ENCODE measurements at regions not wholly inside any gene's neighbourhood (a gene's known extent, or its start where the extent isn't known, plus 50 kb on each side); places are given as distances from the start of the nearest gene placed in this dataset.

DNA sequence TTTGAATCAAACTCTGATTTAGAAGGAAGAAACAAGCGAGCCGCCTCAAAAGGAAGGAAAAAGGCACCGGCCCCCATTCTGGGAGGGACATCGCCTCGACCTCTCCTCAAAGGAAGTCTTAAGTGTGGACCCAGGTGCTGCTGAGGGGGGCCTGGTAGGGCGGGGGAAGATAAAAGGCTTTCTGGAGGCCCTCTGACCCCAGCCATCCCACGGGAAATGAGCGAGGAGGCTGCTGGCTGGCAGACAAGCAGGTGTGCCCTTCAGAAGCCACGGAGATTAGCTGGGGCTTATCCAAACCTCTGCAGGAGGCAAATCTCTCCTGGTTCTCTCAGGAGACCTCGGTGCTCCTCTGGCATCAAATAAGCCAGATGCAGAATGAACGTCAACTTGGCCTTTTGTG is 171.4 kb upstream of the BLID start:
- Histone ChIP-seq H3K4me1 (ENCODE audit: insufficient read depth, low read length) (peaks cover 3% of the 10 kb centered on the region), H2AFZ (ENCODE audit: low read depth, low read length) (no peak overlapping the region), H3K4me2 (ENCODE audit: low read length) (no peak overlapping the region), H3K27ac (ENCODE audit: low read depth, low read length) (no peak overlapping the region), H3K27me3 (ENCODE audit: insufficient read depth, low read length) (no peaks in the 10 kb centered on the region), H3K9me3 (ENCODE audit: insufficient read depth, low read depth, low read length) (no peaks in the 10 kb centered on the region), H3K79me2 (ENCODE audit: insufficient read depth, low read length) (no peaks in the 10 kb centered on the region), H4K20me1 (ENCODE audit: insufficient read depth, low read length) (no peaks in the 10 kb centered on the region), H3K9ac (ENCODE audit: low read length) (no peak overlapping the region), H3K4me3 (ENCODE audit: insufficient read depth, low read depth, low read length) (no peak overlapping the region), H3K36me3 (ENCODE audit: insufficient read depth, low read length) (no peaks in the 10 kb centered on the region)
- Mint-ChIP-seq H3K4me1 (ENCODE audit: low read depth, unreplicated experiment) (peaks cover 4% of the 10 kb centered on the region), H3K36me3 (ENCODE audit: low read depth, unreplicated experiment) (no peaks in the 10 kb centered on the region), H3K27ac (ENCODE audit: unreplicated experiment) (no peak overlapping the region), H3K27me3 (ENCODE audit: low read depth, unreplicated experiment) (no peaks in the 10 kb centered on the region), H3K4me3 (ENCODE audit: unreplicated experiment) (no peak overlapping the region), H3K9me3 (ENCODE audit: unreplicated experiment) (no peaks in the 10 kb centered on the region)
- TF ChIP-seq CTCF (IDR thresholded peaks at IDR 0.05; ENCODE audit: insufficient read depth, low read depth, low read length), result no peak
- no peak for TF ChIP-seq EZH2 (IDR thresholded peaks at IDR 0.05; ENCODE audit: insufficient read depth, low read length)
- DNase-seq (ENCODE audit: low read depth) (no peak), FAIRE-seq (no peak)

GRCh38 chr11:122285070-122285988 is 169.3 kb upstream of the BLID start:
- Histone ChIP-seq H2AFZ (ENCODE audit: low read depth, low read length) (no peak overlapping the region), H3K4me2 (ENCODE audit: low read length) (no peak overlapping the region), H3K27ac (ENCODE audit: low read depth, low read length) (no peak overlapping the region), H3K36me3 (ENCODE audit: insufficient read depth, low read length) (no peaks in the 10 kb centered on the region), H4K20me1 (ENCODE audit: insufficient read depth, low read length) (no peaks in the 10 kb centered on the region), H3K4me1 (ENCODE audit: insufficient read depth, low read length) (peaks cover 3% of the 10 kb centered on the region), H3K9ac (ENCODE audit: low read length) (no peak overlapping the region), H3K79me2 (ENCODE audit: insufficient read depth, low read length) (no peaks in the 10 kb centered on the region), H3K27me3 (ENCODE audit: insufficient read depth, low read length) (peaks cover 2% of the 10 kb centered on the region), H3K9me3 (ENCODE audit: insufficient read depth, low read depth, low read length) (no peaks in the 10 kb centered on the region), H3K4me3 (ENCODE audit: insufficient read depth, low read depth, low read length) (no peak overlapping the region)
- FAIRE-seq (no peak), DNase-seq (ENCODE audit: low read depth) (no peak)
- peaks cover 4% of the 10 kb centered on the region for H3K4me1 Mint-ChIP-seq (ENCODE audit: low read depth, unreplicated experiment)
- no peaks in the 10 kb centered on the region for H3K9me3 Mint-ChIP-seq (ENCODE audit: unreplicated experiment)
- H3K4me3 Mint-ChIP-seq (ENCODE audit: unreplicated experiment), result no peak overlapping the region
- no peaks in the 10 kb centered on the region for H3K36me3 Mint-ChIP-seq (ENCODE audit: low read depth, unreplicated experiment)
- H3K27ac Mint-ChIP-seq (ENCODE audit: unreplicated experiment), result no peak overlapping the region
- TF ChIP-seq EZH2 (IDR thresholded peaks at IDR 0.05; ENCODE audit: insufficient read depth, low read length) (no peak), CTCF (IDR thresholded peaks at IDR 0.05; ENCODE audit: insufficient read depth, low read depth, low read length) (no peak)
- H3K27me3 Mint-ChIP-seq (ENCODE audit: low read depth, unreplicated experiment), result peaks cover 3% of the 10 kb centered on the region

DNA sequence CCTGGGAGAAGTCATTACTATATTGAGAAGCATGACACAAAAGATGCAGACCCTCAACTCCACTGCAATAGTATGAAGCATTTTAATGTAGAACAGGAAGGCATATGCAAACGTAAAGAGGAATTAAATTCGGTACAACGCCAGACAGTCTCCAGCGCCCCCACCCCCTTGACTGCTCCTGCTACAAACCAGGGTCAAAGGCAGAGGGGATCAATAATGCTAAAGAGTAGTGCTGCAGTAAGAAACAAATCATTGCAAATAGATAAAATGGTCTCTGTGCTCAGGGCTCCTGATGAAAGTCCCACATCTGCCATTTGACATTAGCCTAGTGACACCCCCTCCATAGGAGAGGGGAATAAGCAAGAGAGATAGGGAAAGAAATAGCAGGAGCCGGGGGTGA is 164.9 kb upstream of the BLID start:
- Histone ChIP-seq H3K79me2 (ENCODE audit: insufficient read depth, low read length) (no peaks in the 10 kb centered on the region), H3K4me1 (ENCODE audit: insufficient read depth, low read length) (no peaks in the 10 kb centered on the region), H3K27ac (ENCODE audit: low read depth, low read length) (no peak overlapping the region), H3K9me3 (ENCODE audit: insufficient read depth, low read depth, low read length) (no peaks in the 10 kb centered on the region), H3K27me3 (ENCODE audit: insufficient read depth, low read length) (peaks cover 2% of the 10 kb centered on the region), H3K4me2 (ENCODE audit: low read length) (no peak overlapping the region), H2AFZ (ENCODE audit: low read depth, low read length) (no peak overlapping the region), H3K36me3 (ENCODE audit: insufficient read depth, low read length) (no peaks in the 10 kb centered on the region), H3K4me3 (ENCODE audit: insufficient read depth, low read depth, low read length) (no peak overlapping the region), H3K9ac (ENCODE audit: low read length) (no peak overlapping the region), H4K20me1 (ENCODE audit: insufficient read depth, low read length) (no peaks in the 10 kb centered on the region)
- Mint-ChIP-seq H3K9me3 (ENCODE audit: unreplicated experiment) (no peaks in the 10 kb centered on the region), H3K4me3 (ENCODE audit: unreplicated experiment) (no peak overlapping the region), H3K27ac (ENCODE audit: unreplicated experiment) (no peak overlapping the region), H3K27me3 (ENCODE audit: low read depth, unreplicated experiment) (peaks cover 6% of the 10 kb centered on the region), H3K36me3 (ENCODE audit: low read depth, unreplicated experiment) (no peaks in the 10 kb centered on the region), H3K4me1 (ENCODE audit: low read depth, unreplicated experiment) (no peaks in the 10 kb centered on the region)
- no peak for TF ChIP-seq CTCF (IDR thresholded peaks at IDR 0.05; ENCODE audit: insufficient read depth, low read depth, low read length)
- no peak for TF ChIP-seq EZH2 (IDR thresholded peaks at IDR 0.05; ENCODE audit: insufficient read depth, low read length)
- no peak for FAIRE-seq
- no peak for DNase-seq (ENCODE audit: low read depth)

Data from astrocyte (in vitro differentiated cells and primary cell).